Loucy (cell line): ENCODE measurements at regions not wholly inside any gene's neighbourhood (a gene's known extent, or its start where the extent isn't known, plus 50 kb on each side); places are given as distances from the start of the nearest gene placed in this dataset.

ENCODE experiments used
- H2AFZ ChIP-seq: fragments of 200-600 bp; sonication (generic); 2 replicates; pipeline ENCODE4 v1.6.0; 2016; ENCODE audit warnings: antibody characterized with exemption, mild to moderate bottlenecking, low read length, moderate library complexity
- H3F3A ChIP-seq: fragments of 200-600 bp; 2 replicates; pipeline ENCODE4 v1.6.0; 2016; ENCODE audit warnings: antibody characterized with exemption, low read depth, mild to moderate bottlenecking
- H3K27me3 ChIP-seq: fragments of 200-600 bp; sonication (generic); 2 replicates; pipeline ENCODE4 v1.6.1; 2014; ENCODE audit warnings: low read length, mild to moderate bottlenecking; ENCODE audit not compliant: insufficient read depth, poor library complexity, severe bottlenecking
- H3K36me3 ChIP-seq: fragments of 200-600 bp; sonication (generic); 2 replicates; pipeline ENCODE4 v1.6.1; 2016; ENCODE audit warnings: low read length; ENCODE audit not compliant: insufficient read depth
- H3K4me1 ChIP-seq: fragments of 200-600 bp; sonication (generic); 2 replicates; pipeline ENCODE4 v1.5.1; 2014; ENCODE audit warnings: low read length, mild to moderate bottlenecking; ENCODE audit not compliant: insufficient read depth, poor library complexity, severe bottlenecking
- H3K4me2 ChIP-seq: fragments of 200-600 bp; sonication (generic); 2 replicates; pipeline ENCODE4 v1.6.0; 2014; ENCODE audit warnings: antibody characterized with exemption, low read length, low read depth, mild to moderate bottlenecking; ENCODE audit not compliant: poor library complexity, severe bottlenecking
- H3K4me3 ChIP-seq: fragments of 200-600 bp; sonication (generic); 2 replicates; pipeline ENCODE4 v1.5.1; 2014; ENCODE audit warnings: low read length, mild to moderate bottlenecking, mixed read lengths; ENCODE audit not compliant: poor library complexity, severe bottlenecking
- H3K79me2 ChIP-seq: fragments of 200-600 bp; sonication (generic); 2 replicates; pipeline ENCODE4 v1.6.1; 2014; ENCODE audit warnings: low read length; ENCODE audit not compliant: insufficient read depth
- H3K9ac ChIP-seq: fragments of 200-600 bp; sonication (generic); 2 replicates; pipeline ENCODE4 v1.6.0; 2014; ENCODE audit warnings: mild to moderate bottlenecking, low read depth, low read length, moderate library complexity; ENCODE audit not compliant: poor library complexity, severe bottlenecking
- H3K9me2 ChIP-seq: fragments of 200-600 bp; sonication (generic); replicated peaks from 2 replicates; pipeline ENCODE4 v1.6.1; 2016; ENCODE audit warnings: low read depth, low read length, mixed read lengths
- H3K9me3 ChIP-seq: fragments of 200-600 bp; sonication (generic); 2 replicates; pipeline ENCODE4 v1.6.1; 2014; ENCODE audit warnings: mild to moderate bottlenecking, antibody characterized with exemption, low read length, low read depth; ENCODE audit not compliant: insufficient read depth
- H4K20me1 ChIP-seq: fragments of 200-600 bp; sonication (generic); 2 replicates; pipeline ENCODE4 v1.6.0; 2014; ENCODE audit warnings: antibody characterized with exemption, low read length, mild to moderate bottlenecking; ENCODE audit not compliant: insufficient read depth, poor library complexity, severe bottlenecking
- CTCF ChIP-seq: fragments of 200-600 bp; sonication (generic); conservative IDR thresholded peaks from 2 replicates; pipeline ENCODE4 v1.5.1; 2014; ENCODE audit warnings: mild to moderate bottlenecking, antibody characterized with exemption, low read length
- EZH2phosphoT487 ChIP-seq: fragments of 200-600 bp; IDR thresholded peaks from 2 replicates; pipeline ENCODE4 v1.6.1; 2018; ENCODE audit warnings: antibody characterized with exemption, mild to moderate bottlenecking, moderate library complexity, borderline replicate concordance

- Histone ChIP-seq H3K4me2 (no peak overlapping the region), H3K4me1 (peaks cover 13% of the 10 kb centered on the region), H3F3A (no peaks in the 10 kb centered on the region), H3K9me2 (no peaks in the 10 kb centered on the region), H3K27me3 (no peaks in the 10 kb centered on the region), H4K20me1 (no peaks in the 10 kb centered on the region), H3K79me2 (no peaks in the 10 kb centered on the region), H3K9me3 (no peaks in the 10 kb centered on the region), H2AFZ (no peak overlapping the region), H3K36me3 (no peaks in the 10 kb centered on the region), H3K4me3 (no peak overlapping the region), H3K9ac (no peak overlapping the region)
- TF ChIP-seq EZH2phosphoT487 (no peak), CTCF (no peak)
Observed at GRCh38 chr9:8172000-8172399, 372.4 kb upstream of the DMAC1 start.

DNA sequence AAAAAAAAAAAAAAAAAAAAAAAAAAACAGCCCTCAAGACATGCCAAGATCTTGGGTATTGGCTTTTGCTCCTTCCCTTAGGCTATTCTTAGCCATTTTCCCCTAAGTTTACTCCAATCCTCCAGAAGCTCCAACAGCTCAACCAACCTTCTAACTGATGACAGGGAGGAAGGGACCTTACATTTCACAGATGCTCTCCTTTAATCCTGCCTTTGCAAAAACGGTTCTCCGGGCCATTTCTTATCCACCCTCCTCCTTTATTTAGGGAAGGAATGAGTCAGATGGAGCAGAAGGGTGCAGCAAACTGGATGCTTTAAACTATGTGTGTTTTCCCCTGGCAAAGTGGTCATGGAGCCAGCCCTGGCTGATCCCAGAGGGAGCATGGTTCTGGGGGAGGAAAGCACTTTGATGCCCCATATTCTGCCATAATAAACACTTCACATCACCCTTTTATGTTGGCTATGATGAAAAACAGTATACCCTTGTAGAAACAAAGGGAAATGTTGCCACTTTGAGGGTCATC lies 369.4 kb upstream of the DMAC1 start:
- Histone ChIP-seq H3K9me2 (no peaks in the 10 kb centered on the region), H3K4me3 (no peak overlapping the region), H3K79me2 (no peaks in the 10 kb centered on the region), H4K20me1 (no peaks in the 10 kb centered on the region), H3K4me1 (peaks cover 13% of the 10 kb centered on the region), H3K27me3 (no peaks in the 10 kb centered on the region), H3K4me2 (no peak overlapping the region), H2AFZ (no peak overlapping the region), H3F3A (no peaks in the 10 kb centered on the region), H3K9me3 (no peaks in the 10 kb centered on the region), H3K9ac (no peak overlapping the region), H3K36me3 (no peaks in the 10 kb centered on the region)
- no peak for TF ChIP-seq EZH2phosphoT487

GRCh38 chr9:8160787-8161186 lies 361.2 kb upstream of the DMAC1 start:
- no peak overlapping the region for H2AFZ ChIP-seq
- no peak overlapping the region for H3K4me3 ChIP-seq
- H3K4me1 ChIP-seq = no peaks in the 10 kb centered on the region
- TF ChIP-seq EZH2phosphoT487 (no peak), CTCF (no peak)
- no peaks in the 10 kb centered on the region for H4K20me1 ChIP-seq
- no peaks in the 10 kb centered on the region for H3K36me3 ChIP-seq
- H3K79me2 ChIP-seq = no peaks in the 10 kb centered on the region
- H3K27me3 ChIP-seq = no peaks in the 10 kb centered on the region
- H3K9me2 ChIP-seq = no peaks in the 10 kb centered on the region
- no peak overlapping the region for H3K9ac ChIP-seq
- H3K4me2 ChIP-seq = no peak overlapping the region
- no peaks in the 10 kb centered on the region for H3K9me3 ChIP-seq
- no peaks in the 10 kb centered on the region for H3F3A ChIP-seq

DNA sequence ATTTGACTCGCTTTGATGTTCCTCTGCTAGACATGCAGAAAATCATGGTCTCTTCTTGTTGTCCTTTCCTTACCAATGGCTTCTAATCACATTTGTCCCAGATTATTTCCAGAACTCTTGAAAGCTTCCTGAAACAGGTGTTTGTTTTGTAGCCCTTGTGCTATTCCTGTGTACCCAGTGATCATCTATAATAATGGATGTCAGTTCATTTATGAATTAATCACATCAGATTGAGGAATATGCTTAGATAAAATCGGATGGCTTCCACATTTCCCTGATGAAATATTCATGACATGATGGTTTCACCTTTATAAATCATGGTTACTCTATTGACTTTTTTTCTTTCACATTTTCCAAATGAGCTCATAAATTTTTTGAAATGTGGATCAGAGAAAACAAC lies 359.0 kb upstream of the DMAC1 start:
- H3K9ac ChIP-seq = no peak overlapping the region
- H3K9me3 ChIP-seq = no peaks in the 10 kb centered on the region
- no peaks in the 10 kb centered on the region for H3K9me2 ChIP-seq
- no peaks in the 10 kb centered on the region for H3K4me1 ChIP-seq
- no peak overlapping the region for H3K4me2 ChIP-seq
- no peaks in the 10 kb centered on the region for H3K27me3 ChIP-seq
- H3K4me3 ChIP-seq = no peak overlapping the region
- no peaks in the 10 kb centered on the region for H3F3A ChIP-seq
- no peak for TF ChIP-seq EZH2phosphoT487
- no peak for TF ChIP-seq CTCF
- H3K79me2 ChIP-seq = no peaks in the 10 kb centered on the region
- no peak overlapping the region for H2AFZ ChIP-seq
- no peaks in the 10 kb centered on the region for H4K20me1 ChIP-seq
- no peaks in the 10 kb centered on the region for H3K36me3 ChIP-seq
